Testis (tissue), 2 donors: ENCODE measurements at regions not wholly inside any gene's neighbourhood (a gene's known extent, or its start where the extent isn't known, plus 50 kb on each side); places are given as distances from the start of the nearest gene placed in this dataset.

Experiments used
- CTCF ChIP-seq, 3 experiments: fragments of 450-650 bp in 2 of 3; fragments of 200-600 bp in 1 of 3; sonication (generic) in 1 of 3; IDR thresholded peaks; one replicate each; pipeline ENCODE4 v1.5.1; 2016 to 2019; ENCODE audit warnings: antibody characterized with exemption in 3 of 3, mild to moderate bottlenecking in 2 of 3, moderate library complexity in 1 of 3
- POLR2A ChIP-seq: fragments of 450-650 bp; IDR thresholded peaks from one replicate; pipeline ENCODE4 v1.6.1; 2017; ENCODE audit warnings: antibody characterized with exemption, mild to moderate bottlenecking, moderate library complexity

DNA sequence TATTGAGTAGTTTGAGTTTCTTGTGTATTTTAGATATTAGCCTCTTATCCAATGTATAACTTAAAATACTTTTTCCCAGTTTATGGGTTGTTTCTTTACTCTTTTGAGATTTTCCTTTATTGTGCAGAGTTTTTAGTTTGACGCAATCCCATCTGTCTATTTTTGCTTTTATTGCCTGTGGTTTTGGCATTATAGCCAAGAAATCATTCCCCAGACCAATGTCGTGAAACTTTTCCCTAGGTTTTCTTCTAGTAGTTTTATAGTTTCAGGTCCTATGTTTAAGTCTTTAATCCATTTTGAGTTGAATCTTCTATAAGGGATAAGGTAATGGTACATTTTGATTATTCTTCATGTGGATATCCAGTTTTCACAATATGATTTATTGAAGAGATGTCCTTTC is 87.6 kb downstream of the LEPR start:
- TF ChIP-seq CTCF (IDR thresholded peaks at IDR 0.05) (no peak), POLR2A (no peak)
